CD4-positive, alpha-beta T cell treated with Interleukin-17A for 1 hour (primary cell): ENCODE measurements at regions not wholly inside any gene's neighbourhood (a gene's known extent, or its start where the extent isn't known, plus 50 kb on each side); places are given as distances from the start of the nearest gene placed in this dataset.
A peak's percentile ranks its signal among the peaks of the same experiment; 100 is the strongest.
"Not testable (repeated sequence)": the region's sequence is repeated elsewhere in the genome, so short reads cannot be mapped to it uniquely, and the experiment has no call there.

ENCODE experiments used
- DNase-seq: peaks from one replicate; pipeline ENCODE4 v3.0.0-alpha.2; 2020

DNA sequence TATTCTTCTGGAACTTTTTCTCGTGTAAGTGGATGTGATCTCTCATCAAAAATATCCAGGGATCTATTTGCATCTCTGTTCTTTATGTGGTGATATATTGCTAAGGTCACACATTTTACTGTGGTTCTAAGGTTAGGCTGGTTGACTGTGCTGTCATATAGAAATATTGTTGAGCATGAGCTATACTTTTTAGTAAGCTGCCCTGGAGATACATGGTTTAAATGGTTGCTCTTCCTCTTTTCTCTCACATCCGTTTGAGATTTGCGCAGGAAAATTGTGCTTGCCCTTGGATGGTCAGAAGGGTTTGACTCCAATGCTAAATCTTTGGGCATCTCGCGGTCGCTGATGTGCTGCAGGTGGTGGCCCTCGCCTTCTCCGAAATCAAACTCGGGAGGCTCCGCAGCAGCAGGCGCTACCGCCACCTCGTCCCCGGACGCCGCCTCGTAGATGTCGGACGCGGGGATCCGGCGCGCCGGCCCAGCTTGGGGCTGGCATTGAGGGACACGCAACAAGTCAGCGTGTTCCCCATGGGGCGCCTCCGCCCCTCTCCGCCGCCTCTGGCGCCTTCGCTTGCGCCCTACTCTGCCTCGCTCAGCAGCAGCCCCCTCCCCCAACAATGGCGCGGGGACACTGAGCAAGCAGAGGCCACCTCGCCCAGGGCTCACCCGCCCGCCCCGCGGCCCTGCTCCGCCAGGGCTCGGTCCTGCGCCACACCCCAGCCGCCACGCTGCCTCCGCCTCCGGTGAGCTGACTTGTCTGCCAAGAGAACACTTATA, 154.5 kb downstream of the MSN start:
- peak; percentile 34 for DNase-seq

DNA sequence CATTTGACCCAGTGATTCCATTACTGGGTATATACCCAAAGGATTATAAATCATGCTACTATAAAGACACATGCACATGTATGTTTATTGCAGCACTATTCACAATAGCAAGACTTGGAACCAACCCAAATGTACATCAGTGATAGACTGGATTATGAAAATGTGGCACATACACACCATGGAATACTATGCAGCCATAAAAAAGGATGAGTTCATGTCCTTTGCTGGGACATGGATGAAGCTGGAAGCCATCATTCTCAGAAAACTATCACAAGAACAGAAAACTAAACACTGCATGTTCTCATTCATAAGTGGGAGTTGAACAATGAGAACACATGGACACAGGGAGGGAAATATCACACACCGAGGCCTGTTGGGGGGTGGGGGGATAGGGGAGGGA, 152.5 kb downstream of the MSN start:
- not testable (repeated sequence) for DNase-seq

DNA sequence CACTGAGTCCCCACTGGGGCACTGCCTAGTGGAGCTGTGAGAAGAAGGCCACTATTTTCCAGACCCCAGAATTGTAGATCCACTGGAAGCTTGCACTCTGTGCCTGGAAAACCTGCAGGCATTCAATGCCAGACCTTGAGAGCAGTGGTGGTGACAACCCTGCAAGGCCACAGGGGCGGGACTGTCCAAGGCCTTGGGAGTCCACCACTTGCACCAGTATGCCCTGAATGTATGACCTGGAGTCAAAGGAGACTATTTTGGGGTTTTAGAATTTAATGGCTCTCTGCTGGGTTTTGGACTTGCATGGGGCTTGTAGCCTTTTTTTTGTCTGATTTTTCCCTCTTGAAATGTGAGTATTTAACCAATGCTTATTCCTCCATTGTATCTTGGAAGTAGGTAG, 145.8 kb downstream of the MSN start:
- DNase-seq, result no peak

DNA sequence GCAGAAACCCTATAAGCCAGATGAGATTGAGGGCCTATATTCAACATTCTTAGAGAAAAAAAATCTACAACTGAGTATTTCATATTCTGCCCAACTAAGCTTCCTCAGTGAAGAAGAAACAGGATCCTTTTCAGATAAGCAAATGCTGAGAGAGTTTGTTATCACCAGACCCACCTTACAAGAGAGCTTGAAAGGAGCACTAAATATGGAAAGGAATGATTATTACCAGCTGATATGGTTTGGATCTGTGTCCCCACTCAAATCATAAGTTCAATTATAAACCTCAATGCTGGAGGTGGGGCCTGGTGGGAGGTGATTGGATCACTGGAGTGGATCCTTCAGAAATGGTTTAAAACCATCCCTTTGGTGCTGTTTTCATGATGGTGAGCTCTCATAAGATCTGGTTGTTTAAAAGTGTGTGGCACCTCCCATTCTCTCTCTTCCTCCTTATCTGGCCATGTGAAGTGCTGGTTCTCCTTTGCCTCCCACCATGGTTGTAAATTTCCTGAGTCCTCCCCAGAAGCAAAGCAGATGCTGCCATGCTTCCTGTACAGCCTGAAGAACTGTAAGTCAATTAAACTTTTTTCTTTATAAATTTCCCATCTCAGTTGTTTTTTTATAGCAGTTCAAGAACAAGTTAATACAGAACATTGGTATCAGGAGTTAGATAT, 144.2 kb downstream of the MSN start:
- no peak for DNase-seq
